ENCODE measurements at regions not wholly inside any gene's neighbourhood (a gene's known extent, or its start where the extent isn't known, plus 50 kb on each side); places are given as distances from the start of the nearest gene placed in this dataset.

DNA sequence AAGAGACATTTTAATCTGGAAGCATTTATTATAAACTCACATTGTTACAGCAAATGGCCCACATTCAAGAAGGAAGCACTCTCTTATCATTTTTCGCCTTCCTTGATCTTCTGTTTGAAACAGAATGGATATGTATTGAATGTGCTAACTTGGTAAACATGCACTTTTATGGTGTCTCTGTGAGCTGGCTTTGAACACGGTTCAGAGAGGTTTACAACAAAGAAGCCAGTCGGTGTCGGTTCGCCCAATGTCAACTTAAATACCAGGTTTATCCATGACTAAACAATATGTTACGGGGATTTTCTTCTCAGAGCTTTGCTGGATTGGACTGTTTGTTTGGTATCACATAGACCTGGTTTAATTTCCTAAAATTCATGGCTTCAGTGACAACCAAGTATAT lies 226.4 kb downstream of the TGFB2 start:
- no peak for DNase-seq (ENCODE audit: extremely low spot score, unreplicated experiment)
- TF ChIP-seq, protein P1, sequence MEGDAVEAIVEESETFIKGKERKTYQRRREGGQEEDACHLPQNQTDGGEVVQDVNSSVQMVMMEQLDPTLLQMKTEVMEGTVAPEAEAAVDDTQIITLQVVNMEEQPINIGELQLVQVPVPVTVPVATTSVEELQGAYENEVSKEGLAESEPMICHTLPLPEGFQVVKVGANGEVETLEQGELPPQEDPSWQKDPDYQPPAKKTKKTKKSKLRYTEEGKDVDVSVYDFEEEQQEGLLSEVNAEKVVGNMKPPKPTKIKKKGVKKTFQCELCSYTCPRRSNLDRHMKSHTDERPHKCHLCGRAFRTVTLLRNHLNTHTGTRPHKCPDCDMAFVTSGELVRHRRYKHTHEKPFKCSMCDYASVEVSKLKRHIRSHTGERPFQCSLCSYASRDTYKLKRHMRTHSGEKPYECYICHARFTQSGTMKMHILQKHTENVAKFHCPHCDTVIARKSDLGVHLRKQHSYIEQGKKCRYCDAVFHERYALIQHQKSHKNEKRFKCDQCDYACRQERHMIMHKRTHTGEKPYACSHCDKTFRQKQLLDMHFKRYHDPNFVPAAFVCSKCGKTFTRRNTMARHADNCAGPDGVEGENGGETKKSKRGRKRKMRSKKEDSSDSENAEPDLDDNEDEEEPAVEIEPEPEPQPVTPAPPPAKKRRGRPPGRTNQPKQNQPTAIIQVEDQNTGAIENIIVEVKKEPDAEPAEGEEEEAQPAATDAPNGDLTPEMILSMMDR (IDR thresholded peaks at IDR 0.05) = no peak
- peaks cover 4% of the 10 kb centered on the region for H3K9me3 Mint-ChIP-seq (ENCODE audit: unreplicated experiment)
- peaks cover 16% of the 10 kb centered on the region for H3K4me1 Mint-ChIP-seq (ENCODE audit: unreplicated experiment)
- H3K27ac Mint-ChIP-seq (ENCODE audit: unreplicated experiment) = no peak overlapping the region
- H3K27me3 Mint-ChIP-seq (ENCODE audit: unreplicated experiment) = no peaks in the 10 kb centered on the region
- peaks cover 3% of the 10 kb centered on the region for H3K36me3 Mint-ChIP-seq (ENCODE audit: unreplicated experiment)
- no peak overlapping the region for H3K4me3 Mint-ChIP-seq (ENCODE audit: unreplicated experiment)

DNA sequence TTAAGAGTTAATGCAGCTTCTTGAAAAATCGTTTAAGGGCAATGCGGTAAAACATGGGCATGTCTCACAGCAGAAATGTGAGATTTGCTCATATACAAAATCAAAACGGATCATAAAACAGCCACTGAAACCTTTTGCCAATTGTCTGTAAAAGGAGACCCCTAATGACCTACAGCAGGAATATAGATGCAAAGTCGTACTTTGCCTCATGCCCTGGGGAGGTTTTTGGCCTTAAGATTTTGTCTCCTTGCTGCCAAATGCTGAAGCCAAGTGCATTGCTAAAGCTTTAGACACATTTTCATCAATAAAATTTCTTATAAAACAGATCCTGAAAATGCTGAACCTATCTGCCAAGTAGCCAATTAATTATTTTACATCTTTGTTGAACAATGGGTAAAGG lies 226.9 kb downstream of the TGFB2 start:
- no peak overlapping the region for H3K27ac Mint-ChIP-seq (ENCODE audit: unreplicated experiment)
- no peak overlapping the region for H3K4me3 Mint-ChIP-seq (ENCODE audit: unreplicated experiment)
- TF ChIP-seq, protein P1 (IDR thresholded peaks at IDR 0.05) = no peak
- no peak for DNase-seq (ENCODE audit: extremely low spot score, unreplicated experiment)
- peaks cover 16% of the 10 kb centered on the region for H3K4me1 Mint-ChIP-seq (ENCODE audit: unreplicated experiment)
- H3K27me3 Mint-ChIP-seq (ENCODE audit: unreplicated experiment) = no peaks in the 10 kb centered on the region
- H3K36me3 Mint-ChIP-seq (ENCODE audit: unreplicated experiment) = peaks cover 3% of the 10 kb centered on the region
- H3K9me3 Mint-ChIP-seq (ENCODE audit: unreplicated experiment) = peaks cover 5% of the 10 kb centered on the region

DNA sequence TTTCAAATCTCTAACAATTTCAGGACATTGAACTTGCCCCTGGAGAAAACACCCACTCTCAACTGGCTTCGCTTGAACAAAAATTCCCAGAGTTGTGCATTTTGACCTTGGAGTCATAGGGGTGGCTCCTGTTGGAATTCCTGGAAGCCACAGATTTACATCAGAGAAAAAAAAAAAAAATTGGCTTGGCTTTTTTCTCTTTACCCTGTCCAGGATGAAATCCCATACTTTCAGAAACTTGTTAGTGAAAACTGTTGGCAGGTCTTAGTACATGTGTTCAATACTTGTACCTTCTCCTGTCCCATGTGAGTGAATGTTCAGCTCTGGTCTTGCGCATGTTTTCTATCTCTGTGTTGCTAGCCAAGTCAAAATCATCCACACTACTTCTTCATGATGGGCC lies 228.8 kb downstream of the TGFB2 start:
- H3K4me3 Mint-ChIP-seq (ENCODE audit: unreplicated experiment) = no peak overlapping the region
- H3K4me1 Mint-ChIP-seq (ENCODE audit: unreplicated experiment) = peaks cover 14% of the 10 kb centered on the region
- H3K9me3 Mint-ChIP-seq (ENCODE audit: unreplicated experiment) = peaks cover 9% of the 10 kb centered on the region
- no peak for DNase-seq (ENCODE audit: extremely low spot score, unreplicated experiment)
- TF ChIP-seq, protein P1 (IDR thresholded peaks at IDR 0.05) = no peak
- no peaks in the 10 kb centered on the region for H3K27me3 Mint-ChIP-seq (ENCODE audit: unreplicated experiment)
- peaks cover 3% of the 10 kb centered on the region for H3K36me3 Mint-ChIP-seq (ENCODE audit: unreplicated experiment)
- H3K27ac Mint-ChIP-seq (ENCODE audit: unreplicated experiment) = no peak overlapping the region

DNA sequence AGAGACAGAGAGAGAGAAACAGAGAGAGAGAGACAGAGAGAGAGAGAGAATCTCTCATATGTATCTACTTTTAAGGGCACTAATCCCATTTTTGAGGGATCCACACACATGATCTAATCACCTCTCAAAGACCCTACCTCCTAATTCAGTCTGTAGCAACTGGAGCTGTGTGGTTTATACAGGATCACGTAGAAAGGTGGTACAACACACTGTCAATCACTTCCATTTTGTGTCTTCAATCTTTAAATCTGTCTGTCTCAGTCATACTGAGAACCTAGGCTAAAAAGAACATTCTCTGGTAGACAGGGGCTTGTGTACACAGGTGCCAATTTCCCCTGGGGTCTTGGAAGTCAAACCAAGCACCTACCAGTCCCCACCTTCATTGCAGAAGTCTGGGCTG lies 229.9 kb downstream of the TGFB2 start:
- H3K27me3 Mint-ChIP-seq (ENCODE audit: unreplicated experiment) = no peaks in the 10 kb centered on the region
- no peak for DNase-seq (ENCODE audit: extremely low spot score, unreplicated experiment)
- peaks cover 9% of the 10 kb centered on the region for H3K9me3 Mint-ChIP-seq (ENCODE audit: unreplicated experiment)
- TF ChIP-seq, protein P1 (IDR thresholded peaks at IDR 0.05) = no peak
- H3K36me3 Mint-ChIP-seq (ENCODE audit: unreplicated experiment) = peaks cover 3% of the 10 kb centered on the region
- no peak overlapping the region for H3K4me3 Mint-ChIP-seq (ENCODE audit: unreplicated experiment)
- H3K4me1 Mint-ChIP-seq (ENCODE audit: unreplicated experiment) = peaks cover 7% of the 10 kb centered on the region
- no peak overlapping the region for H3K27ac Mint-ChIP-seq (ENCODE audit: unreplicated experiment)

DNA sequence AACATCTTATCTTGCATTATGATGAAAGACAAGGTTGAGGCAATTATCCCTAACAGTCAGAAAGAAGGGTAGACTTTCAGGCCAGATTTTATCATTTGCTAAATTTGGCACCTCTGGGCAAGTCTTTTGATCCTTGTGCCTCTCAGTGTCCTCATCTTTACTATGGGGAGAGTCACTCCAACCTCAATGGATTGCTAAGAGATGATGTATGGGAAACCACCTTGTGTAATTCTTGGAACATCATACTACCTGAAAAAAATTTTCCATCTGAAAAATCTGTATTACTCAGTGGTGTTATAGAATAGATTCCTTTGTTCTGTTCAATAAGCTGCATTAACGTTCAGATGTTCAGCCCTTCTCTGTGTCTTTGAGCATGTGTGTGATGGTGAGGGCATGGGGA lies 230.7 kb downstream of the TGFB2 start:
- Mint-ChIP-seq H3K9me3 (ENCODE audit: unreplicated experiment) (peaks cover 9% of the 10 kb centered on the region), H3K27ac (ENCODE audit: unreplicated experiment) (no peak overlapping the region), H3K4me3 (ENCODE audit: unreplicated experiment) (no peak overlapping the region), H3K36me3 (ENCODE audit: unreplicated experiment) (peaks cover 3% of the 10 kb centered on the region), H3K27me3 (ENCODE audit: unreplicated experiment) (no peaks in the 10 kb centered on the region), H3K4me1 (ENCODE audit: unreplicated experiment) (peaks cover 7% of the 10 kb centered on the region)
- TF ChIP-seq, protein P1 (IDR thresholded peaks at IDR 0.05) = no peak
- no peak for DNase-seq (ENCODE audit: extremely low spot score, unreplicated experiment)

Measured in osteocyte (in vitro differentiated cells).